IMR-90 (cell line): ENCODE measurements at regions not wholly inside any gene's neighbourhood (a gene's known extent, or its start where the extent isn't known, plus 50 kb on each side); places are given as distances from the start of the nearest gene placed in this dataset.

Experiments
- ATAC-seq: fragments of 200-7000 bp; cut with Tn5 transposase; 2 replicates; pipeline ENCODE4 v1.9.1; 2020; ENCODE audit warnings: low read depth, mild to moderate bottlenecking, moderate library complexity
- BruUV-seq: library from RNA; stranded (reverse); fragments of 400-500 nt; replicated peaks from 2 replicates; lab custom pipeline; 2021; lab: Mats Ljungman, UMichigan
- CTCF ChIA-PET: fragments of 300-600 bp; formaldehyde crosslinking; extraction: SDS; loops from one replicate; lab custom pipeline; 2021; ENCODE audit warnings: antibody characterized with exemption; lab: Yijun Ruan, JAX
- POLR2A ChIA-PET: fragments of 300-600 bp; sonication (Branson Sonifier 250); formaldehyde crosslinking; loops from one replicate; lab custom pipeline; 2022; ENCODE audit warnings: antibody characterized with exemption; ENCODE audit not compliant: unreplicated experiment; lab: Charles Lee
- DNase-seq: peaks from one replicate; pipeline ENCODE4 v3.0.0; 2013
- H2AFZ ChIP-seq: replicated peaks from 2 replicates; pipeline ENCODE3; 2013; ENCODE audit warnings: low read length, mild to moderate bottlenecking; ENCODE audit not compliant: poor library complexity
- H2AK5ac ChIP-seq: 2 replicates; pipeline ENCODE4 v1.6.1; 2013; ENCODE audit warnings: low read depth, low read length, inconsistent platforms
- H2AK9ac ChIP-seq: replicated peaks from 2 replicates; pipeline ENCODE3; 2013; ENCODE audit warnings: mild to moderate bottlenecking, low read depth, low read length, moderate library complexity; ENCODE audit not compliant: poor library complexity
- H2BK120ac ChIP-seq: 2 replicates; pipeline ENCODE4 v1.6.1; 2013; ENCODE audit warnings: low read depth, low read length, inconsistent platforms
- H2BK15ac ChIP-seq: 3 replicates; pipeline ENCODE4 v1.6.1; 2013; ENCODE audit warnings: low read depth, low read length, inconsistent platforms
- H2BK20ac ChIP-seq: 2 replicates; pipeline ENCODE4 v1.6.1; 2013; ENCODE audit warnings: low read depth, mild to moderate bottlenecking, inconsistent platforms, low read length, moderate library complexity
- H2BK5ac ChIP-seq: 2 replicates; pipeline ENCODE4 v1.6.1; 2013; ENCODE audit warnings: mild to moderate bottlenecking, low read depth, low read length, inconsistent platforms; ENCODE audit not compliant: poor library complexity, severe bottlenecking
- H3K14ac ChIP-seq: replicated peaks from 2 replicates; pipeline ENCODE4 v1.6.1; 2013; ENCODE audit warnings: low read depth, low read length, inconsistent platforms
- H3K18ac ChIP-seq: 2 replicates; pipeline ENCODE4 v1.6.1; 2013; ENCODE audit warnings: low read depth, low read length, control low read depth
- H3K23ac ChIP-seq: 2 replicates; pipeline ENCODE4 v1.6.1; 2013; ENCODE audit warnings: low read depth, low read length, inconsistent platforms
- H3K27ac ChIP-seq: 2 replicates; pipeline ENCODE4 v1.5.1; 2013; ENCODE audit warnings: mild to moderate bottlenecking, control low read depth, low read length; ENCODE audit not compliant: insufficient read depth
- H3K27me3 ChIP-seq: 2 replicates; pipeline ENCODE4 v1.6.1; 2013; ENCODE audit warnings: low read length; ENCODE audit not compliant: control insufficient read depth, insufficient read depth
- H3K36me3 ChIP-seq: 2 replicates; pipeline ENCODE4 v1.6.1; 2013; ENCODE audit warnings: low read length, mixed read lengths; ENCODE audit not compliant: control insufficient read depth, insufficient read depth
- H3K4ac ChIP-seq: 2 replicates; pipeline ENCODE4 v1.6.1; 2013; ENCODE audit warnings: low read depth, low read length, inconsistent platforms
- H3K4me1 ChIP-seq: 2 replicates; pipeline ENCODE4 v1.6.1; 2013; ENCODE audit warnings: low read length, mixed read lengths; ENCODE audit not compliant: control insufficient read depth, insufficient read depth
- H3K4me2 ChIP-seq: 2 replicates; pipeline ENCODE4 v1.6.1; 2013; ENCODE audit warnings: low read depth, mild to moderate bottlenecking, control low read depth, low read length, moderate library complexity
- H3K4me3 ChIP-seq: 2 replicates; pipeline ENCODE4 v1.5.1; 2013; ENCODE audit warnings: low read depth, mild to moderate bottlenecking, control low read depth, low read length, moderate library complexity; ENCODE audit not compliant: insufficient read depth
- H3K56ac ChIP-seq: 2 replicates; pipeline ENCODE4 v1.6.1; 2013; ENCODE audit warnings: low read length, inconsistent platforms; ENCODE audit not compliant: insufficient read depth; ENCODE audit errors: extremely low read depth
- H3K79me1 ChIP-seq, 2 experiments: 2 replicates each; pipeline ENCODE4 v1.6.1; 2013; ENCODE audit warnings: low read length in 2 of 2, inconsistent platforms in 1 of 2, low read depth in 1 of 2
- H3K9ac ChIP-seq: 2 replicates; pipeline ENCODE4 v1.6.1; 2013; ENCODE audit warnings: low read depth, low read length, control low read depth
- H3K9me1 ChIP-seq: 2 replicates; pipeline ENCODE4 v1.6.1; 2013; ENCODE audit warnings: low read length, inconsistent platforms; ENCODE audit not compliant: insufficient read depth
- H3K9me3 ChIP-seq: 2 replicates; pipeline ENCODE4 v1.6.1; 2013; ENCODE audit warnings: low read length; ENCODE audit not compliant: control insufficient read depth, insufficient read depth
- H4K20me1 ChIP-seq: 2 replicates; pipeline ENCODE4 v1.6.1; 2013; ENCODE audit warnings: low read length, inconsistent platforms; ENCODE audit not compliant: insufficient read depth
- H4K5ac ChIP-seq: 2 replicates; pipeline ENCODE4 v1.6.1; 2013; ENCODE audit warnings: mild to moderate bottlenecking, low read depth, low read length, control low read depth
- H4K8ac ChIP-seq, 2 experiments: 2 replicates each; pipeline ENCODE4 v1.6.1; 2013; ENCODE audit warnings: low read depth in 2 of 2, low read length in 2 of 2, control low read depth in 1 of 2, inconsistent platforms in 1 of 2
- H4K91ac ChIP-seq: 2 replicates; pipeline ENCODE4 v1.6.1; 2013; ENCODE audit warnings: low read depth, low read length, inconsistent platforms; ENCODE audit not compliant: insufficient read depth
- CHD1 ChIP-seq: IDR thresholded peaks from 2 replicates; pipeline ENCODE4 v1.6.1; 2012; ENCODE audit warnings: low read depth, low read length, improper control_type of control experiment
- CTCF ChIP-seq: conservative IDR thresholded peaks from 2 replicates; pipeline ENCODE4 v1.5.1; 2012; ENCODE audit warnings: mild to moderate bottlenecking, low read depth, low read length, improper control_type of control experiment
- FOS ChIP-seq: fragments of 150-350 bp; IDR thresholded peaks from 2 replicates; pipeline ENCODE4 v1.6.1; 2016; ENCODE audit warnings: low read depth, low read length
- MAZ ChIP-seq: IDR thresholded peaks from 2 replicates; pipeline ENCODE4 v1.6.1; 2012; ENCODE audit warnings: low read depth, mild to moderate bottlenecking, low read length, improper control_type of control experiment, moderate library complexity, borderline replicate concordance
- MXI1 ChIP-seq: IDR thresholded peaks from 2 replicates; pipeline ENCODE4 v1.6.1; 2012; ENCODE audit warnings: low read depth, mild to moderate bottlenecking, low read length, moderate library complexity, borderline replicate concordance
- POLR2A ChIP-seq: IDR thresholded peaks from 2 replicates; pipeline ENCODE4 v1.6.1; 2012; ENCODE audit warnings: mild to moderate bottlenecking, low read depth, low read length
- RFX5 ChIP-seq: IDR thresholded peaks from 2 replicates; pipeline ENCODE4 v1.8.0; 2012; ENCODE audit warnings: low read depth, mild to moderate bottlenecking, low read length, moderate library complexity
- dilution Hi-C: fragments of 300-500 bp; cut with HindIII; formaldehyde crosslinking; loops from one replicate; pipeline ENCODE4 v1.14.3; 2018; ENCODE audit warnings: low sequenced_read_pairs; ENCODE audit not compliant: unreplicated experiment
- in situ Hi-C: fragments of 300-500 bp; cut with MboI; formaldehyde crosslinking; loops from 3 replicates; pipeline ENCODE4 v1.14.3; 2019; ENCODE audit warnings: low sequenced_read_pairs, inconsistent platforms, mixed read lengths
- intact Hi-C: fragments of 100-400 bp; cut with micrococcal nuclease; formaldehyde crosslinking; loops from 2 replicates; pipeline ENCODE4 v1.10.0; 2022

GRCh38 chr6:54665278-54665677, 181.3 kb upstream of the FAM83B start:
- H3K9ac ChIP-seq: no peak overlapping the region
- no peak for TF ChIP-seq FOS
- TF ChIP-seq MAZ: no peak
- TF ChIP-seq RFX5: no peak
- no peak for TF ChIP-seq POLR2A
- TF ChIP-seq MXI1: no peak
- TF ChIP-seq CTCF: no peak
- TF ChIP-seq CHD1: no peak
- H3K4me3 ChIP-seq: no peak overlapping the region
- H3K9me3 ChIP-seq: peaks cover 5% of the 10 kb centered on the region
- H3K4me1 ChIP-seq: no peaks in the 10 kb centered on the region
- no peak overlapping the region for H2BK120ac ChIP-seq
- no peak overlapping the region for H4K8ac ChIP-seq
- H3K27ac ChIP-seq: no peak overlapping the region
- no peaks in the 10 kb centered on the region for H4K20me1 ChIP-seq
- H3K36me3 ChIP-seq: no peaks in the 10 kb centered on the region
- no peak overlapping the region for H3K14ac ChIP-seq
- no peak overlapping the region for H2BK5ac ChIP-seq
- no TSS peak for BruUV-seq
- no peak for ATAC-seq
- H2AK9ac ChIP-seq: no peak overlapping the region
- DNase-seq: no peak
- H3K23ac ChIP-seq: no peak overlapping the region
- no peak overlapping the region for H4K91ac ChIP-seq
- no peak overlapping the region for H2BK20ac ChIP-seq
- intact Hi-C loops (no loop called here), in situ Hi-C loops (no loop called here), dilution Hi-C loops (no loop called here)
- no peaks in the 10 kb centered on the region for H3K9me1 ChIP-seq
- H4K5ac ChIP-seq: no peak overlapping the region
- H2BK15ac ChIP-seq: no peak overlapping the region
- no peak overlapping the region for H3K4ac ChIP-seq
- H3K79me1 ChIP-seq: no peaks in the 10 kb centered on the region
- H2AK5ac ChIP-seq: no peak overlapping the region
- ChIA-PET POLR2A (no interaction called here), CTCF (no interaction called here)
- H3K18ac ChIP-seq: no peak overlapping the region
- H2AFZ ChIP-seq: no peak overlapping the region
- H3K4me2 ChIP-seq: no peak overlapping the region
- no peak overlapping the region for H3K56ac ChIP-seq
- H3K27me3 ChIP-seq: no peaks in the 10 kb centered on the region; the same call in 1 of the 2 replicates
